K562 (cell line): ENCODE measurements at regions not wholly inside any gene's neighbourhood (a gene's known extent, or its start where the extent isn't known, plus 50 kb on each side); places are given as distances from the start of the nearest gene placed in this dataset.

Experiments
- ATAC-seq: fragments of 200-7000 bp; cut with Tn5 transposase; 3 replicates; pipeline ENCODE4 v1.9.1; 2020; ENCODE audit warnings: moderate library complexity
- BruUV-seq: library from RNA; stranded (reverse); fragments of 400-500 nt; replicated peaks from 2 replicates; lab custom pipeline; 2021; lab: Mats Ljungman, UMichigan
- CTCF ChIA-PET: fragments of 300-600 bp; formaldehyde crosslinking; extraction: SDS; loops from one replicate; lab custom pipeline; 2021; ENCODE audit warnings: low intra/inter-chr PET ratio; lab: Yijun Ruan, JAX
- POLR2A ChIA-PET: fragments of 300-600, 350-650 bp; sonication (Branson Sonifier 250); formaldehyde crosslinking; extraction: SDS; loops from one replicate; lab custom pipeline; 2021; ENCODE audit warnings: antibody characterized with exemption, inconsistent platforms; lab: Yijun Ruan, JAX
- DNase-seq, 4 experiments: peaks; one replicate each; pipeline versions ENCODE4 v3.0.0 to v3.0.0-alpha.2; 2011 to 2018; ENCODE audit warnings: low spot score in 3 of 4, mixed read lengths in 3 of 4; ENCODE audit errors: extremely low read depth in 1 of 4
- FAIRE-seq: peaks from 2 replicates; lab custom pipeline; 2011; peaks lifted over from hg19 to GRCh38; lab: Jason Lieb, UNC
- H2AFZ ChIP-seq: 2 replicates; pipeline ENCODE4 v1.6.0; 2011; ENCODE audit warnings: low read depth, low read length, control low read depth, inconsistent platforms
- H3K27ac ChIP-seq: fragments of 200-600 bp; 3 replicates; pipeline ENCODE4 v1.8.0; 2011; ENCODE audit warnings: low read depth, mild to moderate bottlenecking, control low read depth, inconsistent platforms, low read length, moderate library complexity, mixed read lengths; ENCODE audit errors: extremely low read depth
- H3K27me3 ChIP-seq, 2 experiments: fragments of 300-600 bp in 1 of 2; 2 replicates in 1 of 2; 3 replicates in 1 of 2; pipeline versions ENCODE4 v1.6.0 to v1.8.0; 2011; ENCODE audit warnings: inconsistent platforms in 2 of 2, low read length in 2 of 2, mild to moderate bottlenecking in 1 of 2, mixed read lengths in 1 of 2, moderate library complexity in 1 of 2; ENCODE audit not compliant: control insufficient read depth in 2 of 2, insufficient read depth in 2 of 2
- H3K36me3 ChIP-seq: fragments of 300-600 bp; 3 replicates; pipeline ENCODE4 v1.8.0; 2011; ENCODE audit warnings: mild to moderate bottlenecking, low read length, inconsistent platforms; ENCODE audit not compliant: control insufficient read depth, insufficient read depth
- H3K4me1 ChIP-seq, 2 experiments: fragments of 200-600 bp in 1 of 2; replicated peaks in 1 of 2; 2 replicates in 1 of 2; 3 replicates in 1 of 2; pipeline versions ENCODE4 v1.5.1 to v1.8.0; 2011; ENCODE audit warnings: inconsistent platforms in 2 of 2, low read length in 2 of 2, mild to moderate bottlenecking in 1 of 2, mixed read lengths in 1 of 2, moderate library complexity in 1 of 2; ENCODE audit not compliant: control insufficient read depth in 2 of 2, insufficient read depth in 2 of 2
- H3K4me2 ChIP-seq: 2 replicates; pipeline ENCODE4 v1.6.1; 2011; ENCODE audit warnings: low read length, control low read depth, inconsistent platforms, mixed read lengths; ENCODE audit not compliant: insufficient read depth
- H3K4me3 ChIP-seq: fragments of 200-600 bp; sonication (generic), shearing (Covaris generic); 2 replicates; pipeline ENCODE4 v1.5.1; 2016; ENCODE audit warnings: control low read depth, inconsistent platforms
- H3K79me2 ChIP-seq: fragments of 200-600 bp; 3 replicates; pipeline ENCODE4 v1.8.0; 2011; ENCODE audit warnings: low read length, inconsistent platforms; ENCODE audit not compliant: control insufficient read depth, insufficient read depth
- H3K9ac ChIP-seq, 2 experiments: 2 replicates each; pipeline versions ENCODE4 v1.6.0 to v1.6.1; 2011; ENCODE audit warnings: low read depth in 2 of 2, low read length in 2 of 2, control low read depth in 1 of 2, inconsistent platforms in 1 of 2, mild to moderate bottlenecking in 1 of 2, mixed read lengths in 1 of 2; ENCODE audit not compliant: insufficient read depth in 1 of 2
- H3K9me1 ChIP-seq: one replicate; pipeline ENCODE4 v1.6.0; 2011; ENCODE audit warnings: inconsistent platforms, mild to moderate bottlenecking, low read length, moderate library complexity; ENCODE audit not compliant: control insufficient read depth, insufficient read depth
- H3K9me3 ChIP-seq: replicated peaks from 2 replicates; pipeline ENCODE4 v1.5.1; 2011; ENCODE audit warnings: low read depth, low read length, inconsistent platforms; ENCODE audit not compliant: control insufficient read depth, insufficient read depth
- H4K20me1 ChIP-seq: replicated peaks from 2 replicates; pipeline ENCODE4 v1.6.1; 2011; ENCODE audit warnings: low read length, inconsistent platforms, mixed read lengths; ENCODE audit not compliant: control insufficient read depth, insufficient read depth
- ADNP ChIP-seq: fragments of 200-800 bp; sonication (Bioruptor generic); IDR thresholded peaks from 2 replicates; pipeline ENCODE4 v1.6.1; 2016; ENCODE audit warnings: missing genetic modification characterization, missing compliant biosample characterization
- ETV5 ChIP-seq: sonication (generic); formaldehyde crosslinking; IDR thresholded peaks from 2 replicates; pipeline ENCODE4 v1.4.0; 2020; ENCODE audit warnings: low read depth, mild to moderate bottlenecking, missing genetic modification reagents
- GTF2A2 ChIP-seq: IDR thresholded peaks from 2 replicates; pipeline ENCODE4 v1.6.1; 2016; ENCODE audit warnings: mild to moderate bottlenecking, missing genetic modification characterization, missing compliant biosample characterization
- HDAC8 ChIP-seq: fragments of 450-650 bp; IDR thresholded peaks from 2 replicates; pipeline ENCODE4 v1.6.1; 2016; ENCODE audit warnings: mild to moderate bottlenecking, missing genetic modification characterization, moderate library complexity, missing compliant biosample characterization
- HDGF ChIP-seq: fragments of 450-650 bp; IDR thresholded peaks from 2 replicates; pipeline ENCODE4 v1.6.1; 2016
- HOXB6 ChIP-seq: fragments of 250-450 bp; sonication (Bioruptor Pico); IDR thresholded peaks from 2 replicates; pipeline ENCODE4 v1.5.1; 2022; ENCODE audit warnings: mild to moderate bottlenecking, borderline replicate concordance
- JUND ChIP-seq, 2 experiments: IDR thresholded peaks; 2 replicates in 1 of 2; 3 replicates in 1 of 2; pipeline ENCODE4 v1.6.1; 2011; ENCODE audit warnings: borderline replicate concordance in 2 of 2, low read depth in 2 of 2, low read length in 2 of 2, improper control_type of control experiment in 1 of 2, missing biosample characterization in 1 of 2, missing genetic modification characterization in 1 of 2, missing genetic modification reagents in 1 of 2
- MECOM ChIP-seq: fragments of 250-450 bp; sonication (Bioruptor Pico); IDR thresholded peaks from 2 replicates; pipeline ENCODE4 v1.8.0; 2022; ENCODE audit warnings: inconsistent platforms
- MTA1 ChIP-seq: fragments of 450-650 bp; IDR thresholded peaks from 2 replicates; pipeline ENCODE4 v1.6.1; 2017; ENCODE audit warnings: borderline replicate concordance
- NFE2L1 ChIP-seq: fragments of 450-650 bp; IDR thresholded peaks from 2 replicates; pipeline ENCODE4 v1.6.1; 2016; ENCODE audit warnings: missing genetic modification characterization, low read depth, mild to moderate bottlenecking, missing compliant biosample characterization, moderate library complexity, borderline replicate concordance
- POLR2H ChIP-seq: IDR thresholded peaks from 2 replicates; pipeline ENCODE4 v1.6.1; 2016; ENCODE audit warnings: missing genetic modification characterization, low read depth, mild to moderate bottlenecking, control low read depth, missing compliant biosample characterization, moderate library complexity
- YBX1 ChIP-seq: fragments of 450-650 bp; IDR thresholded peaks from 2 replicates; pipeline ENCODE4 v1.7.1; 2016; ENCODE audit warnings: mild to moderate bottlenecking
- ZNF121 ChIP-seq: sonication (generic); formaldehyde crosslinking; conservative IDR thresholded peaks from 2 replicates; pipeline ENCODE4 v1.8.0; 2022; ENCODE audit warnings: missing genetic modification reagents
- WGBS: fragments of 100-300 bp; shearing (Covaris generic); methylation state at CpG from one replicate; pipeline ENCODE4 v1.1.6; 2016; ENCODE audit warnings: low coverage, mixed read lengths; ENCODE audit not compliant: insufficient coverage; ENCODE audit errors: missing lambda C conversion rate; 5-methylcytosine and 5-hydroxymethylcytosine counted together
- in situ Hi-C: fragments of 300-500 bp; cut with MboI; formaldehyde crosslinking; loops from 4 replicates; pipeline ENCODE4 v1.15.0; 2018; ENCODE audit warnings: inconsistent platforms, mixed read lengths
- intact Hi-C: fragments of 100-400 bp; cut with micrococcal nuclease; formaldehyde crosslinking; loops from 2 replicates; pipeline ENCODE4 v1.14.2; 2022
- TF ChIP-seq, protein P1 (sequence below): fragments of 450-650 bp; formaldehyde crosslinking; IDR thresholded peaks from 2 replicates; pipeline ENCODE4 v1.4.0; 2022; ENCODE audit warnings: missing genetic modification characterization

DNA sequence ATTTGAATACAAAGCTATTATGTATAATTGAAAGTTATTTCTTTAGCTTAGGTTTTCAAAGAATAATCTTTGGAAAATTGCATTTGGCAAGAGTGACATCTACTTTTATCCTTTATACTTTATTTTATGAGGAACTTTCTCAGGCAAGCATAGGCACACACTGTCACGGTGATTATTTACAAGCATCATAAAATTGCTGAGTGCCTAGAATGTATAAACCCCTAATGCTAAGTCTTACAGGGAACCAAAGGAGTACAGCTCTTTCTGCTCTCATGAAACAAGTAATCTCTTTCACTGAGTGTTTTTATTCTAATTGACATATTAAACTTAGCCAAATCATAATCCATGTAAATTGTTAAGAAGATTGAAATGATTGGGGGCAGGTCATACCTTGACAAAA lies 154.9 kb downstream of the FSCB start:
- H3K36me3 ChIP-seq, result no peaks in the 10 kb centered on the region
- POLR2A ChIA-PET, result no interaction called here
- no peaks in the 10 kb centered on the region for H3K9me1 ChIP-seq
- TF ChIP-seq GTF2A2 (tag) (no peak), MTA1 (no peak), NFE2L1 (tag) (no peak), ZNF121 (CRISPR knock-in tag) (no peak), HDAC8 (no peak), MECOM (CRISPR knock-in tag) (no peak), YBX1 (no peak), POLR2H (tag) (no peak), HOXB6 (no peak), HDGF (no peak), ETV5 (no peak), ADNP (no peak), JUND (IDR thresholded peaks at IDR 0.05; ENCODE audit: borderline replicate concordance, low read depth, low read length) (no peak), JUND (tag; IDR thresholded peaks at IDR 0.05; ENCODE audit: borderline replicate concordance, low read depth, low read length) (no peak)
- TF ChIP-seq, protein P1, sequence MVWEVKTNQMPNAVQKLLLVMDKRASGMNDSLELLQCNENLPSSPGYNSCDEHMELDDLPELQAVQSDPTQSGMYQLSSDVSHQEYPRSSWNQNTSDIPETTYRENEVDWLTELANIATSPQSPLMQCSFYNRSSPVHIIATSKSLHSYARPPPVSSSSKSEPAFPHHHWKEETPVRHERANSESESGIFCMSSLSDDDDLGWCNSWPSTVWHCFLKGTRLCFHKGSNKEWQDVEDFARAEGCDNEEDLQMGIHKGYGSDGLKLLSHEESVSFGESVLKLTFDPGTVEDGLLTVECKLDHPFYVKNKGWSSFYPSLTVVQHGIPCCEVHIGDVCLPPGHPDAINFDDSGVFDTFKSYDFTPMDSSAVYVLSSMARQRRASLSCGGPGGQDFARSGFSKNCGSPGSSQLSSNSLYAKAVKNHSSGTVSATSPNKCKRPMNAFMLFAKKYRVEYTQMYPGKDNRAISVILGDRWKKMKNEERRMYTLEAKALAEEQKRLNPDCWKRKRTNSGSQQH (CRISPR knock-in tag), result no peak
- H3K27me3 ChIP-seq, result no peaks in the 10 kb centered on the region
- H3K9ac ChIP-seq, result no peak overlapping the region
- H2AFZ ChIP-seq, result no peak overlapping the region
- H3K9me3 ChIP-seq, result no peaks in the 10 kb centered on the region
- no peak for ATAC-seq
- intact Hi-C loops (no loop called here), in situ Hi-C loops (no loop called here)
- no peak overlapping the region for H3K4me2 ChIP-seq
- H4K20me1 ChIP-seq, result no peaks in the 10 kb centered on the region
- no peaks in the 10 kb centered on the region for H3K4me1 ChIP-seq
- no peak for FAIRE-seq
- no peak for DNase-seq
- CTCF ChIA-PET, result no interaction called here
- H3K27ac ChIP-seq, result no peak overlapping the region
- WGBS, result 0% methylated on average over 1 of the region's 1 CpG
- H3K79me2 ChIP-seq, result no peaks in the 10 kb centered on the region
- no peak overlapping the region for H3K4me3 ChIP-seq
- BruUV-seq, result no TSS peak
